Esophagus muscularis mucosa (tissue), 2 donors: ENCODE measurements at regions not wholly inside any gene's neighbourhood (a gene's known extent, or its start where the extent isn't known, plus 50 kb on each side); places are given as distances from the start of the nearest gene placed in this dataset.

Experiments used
- POLR2A ChIP-seq: fragments of 450-650 bp; IDR thresholded peaks from one replicate; pipeline ENCODE4 v1.6.1; 2017; ENCODE audit warnings: antibody characterized with exemption, moderate library complexity, mild to moderate bottlenecking, low read depth
- POLR2AphosphoS5 ChIP-seq, 2 donors: sonication (generic); formaldehyde crosslinking; IDR thresholded peaks; one replicate each; pipeline ENCODE4 v1.6.1; 2017; ENCODE audit warnings: antibody characterized with exemption in 2 of 2

GRCh38 chr6:15793288-15793687 lies 130.5 kb upstream of the DTNBP1 start:
- TF ChIP-seq POLR2A (no peak), POLR2AphosphoS5 (IDR thresholded peaks at IDR 0.05) (no peak)
